Endothelial cell (in vitro differentiated cells): ENCODE measurements at regions not wholly inside any gene's neighbourhood (a gene's known extent, or its start where the extent isn't known, plus 50 kb on each side); places are given as distances from the start of the nearest gene placed in this dataset.

Source experiments
- DNase-seq: peaks from one replicate; pipeline ENCODE4 v3.0.0; 2021; ENCODE audit warnings: low spot score
- H3K27ac Mint-ChIP-seq: one replicate; pipeline ENCODE4 v1.8.0; 2021; ENCODE audit warnings: mixed read lengths, inconsistent platforms; ENCODE audit not compliant: unreplicated experiment
- H3K27me3 Mint-ChIP-seq: one replicate; pipeline ENCODE4 v1.8.0; 2021; ENCODE audit warnings: mild to moderate bottlenecking, moderate library complexity, mixed read lengths, inconsistent platforms; ENCODE audit not compliant: unreplicated experiment
- H3K36me3 Mint-ChIP-seq: one replicate; pipeline ENCODE4 v1.8.0; 2021; ENCODE audit warnings: mild to moderate bottlenecking, low read depth, mixed read lengths, inconsistent platforms; ENCODE audit not compliant: unreplicated experiment
- H3K4me1 Mint-ChIP-seq: one replicate; pipeline ENCODE4 v1.8.0; 2021; ENCODE audit warnings: mild to moderate bottlenecking, mixed read lengths, inconsistent platforms; ENCODE audit not compliant: unreplicated experiment
- H3K4me3 Mint-ChIP-seq: one replicate; pipeline ENCODE4 v1.8.0; 2021; ENCODE audit warnings: mild to moderate bottlenecking, mixed read lengths, inconsistent platforms; ENCODE audit not compliant: unreplicated experiment
- H3K9me3 Mint-ChIP-seq: one replicate; pipeline ENCODE4 v1.8.0; 2021; ENCODE audit warnings: mixed read lengths, inconsistent platforms; ENCODE audit not compliant: unreplicated experiment
- TF ChIP-seq, protein P1 (sequence below): fragments of 200-600 bp; sonication (generic); IDR thresholded peaks from one replicate; pipeline ENCODE4 v1.5.0; 2021; ENCODE audit warnings: antibody characterized with exemption; ENCODE audit not compliant: unreplicated experiment

DNA sequence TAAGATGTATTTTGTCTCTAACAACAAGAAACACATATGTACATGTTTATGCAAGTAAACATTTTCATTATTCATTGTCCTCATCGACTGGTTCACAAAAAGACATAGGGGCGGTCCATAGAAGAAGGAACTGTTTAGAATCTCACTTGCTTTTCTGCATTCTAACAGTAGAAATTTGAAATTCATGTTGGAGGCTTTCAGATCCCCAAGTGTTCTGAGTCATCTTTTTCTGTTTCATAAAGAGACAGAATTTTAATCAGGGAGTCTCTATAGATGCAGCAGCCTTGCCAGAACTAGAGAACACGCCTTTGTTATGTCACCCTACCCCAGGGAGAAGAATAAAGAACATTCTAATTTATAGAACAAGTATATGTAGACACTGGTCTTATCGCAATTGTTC lies 324.3 kb downstream of the GABRG2 start:
- no peaks in the 10 kb centered on the region for H3K27me3 Mint-ChIP-seq
- TF ChIP-seq, protein P1, sequence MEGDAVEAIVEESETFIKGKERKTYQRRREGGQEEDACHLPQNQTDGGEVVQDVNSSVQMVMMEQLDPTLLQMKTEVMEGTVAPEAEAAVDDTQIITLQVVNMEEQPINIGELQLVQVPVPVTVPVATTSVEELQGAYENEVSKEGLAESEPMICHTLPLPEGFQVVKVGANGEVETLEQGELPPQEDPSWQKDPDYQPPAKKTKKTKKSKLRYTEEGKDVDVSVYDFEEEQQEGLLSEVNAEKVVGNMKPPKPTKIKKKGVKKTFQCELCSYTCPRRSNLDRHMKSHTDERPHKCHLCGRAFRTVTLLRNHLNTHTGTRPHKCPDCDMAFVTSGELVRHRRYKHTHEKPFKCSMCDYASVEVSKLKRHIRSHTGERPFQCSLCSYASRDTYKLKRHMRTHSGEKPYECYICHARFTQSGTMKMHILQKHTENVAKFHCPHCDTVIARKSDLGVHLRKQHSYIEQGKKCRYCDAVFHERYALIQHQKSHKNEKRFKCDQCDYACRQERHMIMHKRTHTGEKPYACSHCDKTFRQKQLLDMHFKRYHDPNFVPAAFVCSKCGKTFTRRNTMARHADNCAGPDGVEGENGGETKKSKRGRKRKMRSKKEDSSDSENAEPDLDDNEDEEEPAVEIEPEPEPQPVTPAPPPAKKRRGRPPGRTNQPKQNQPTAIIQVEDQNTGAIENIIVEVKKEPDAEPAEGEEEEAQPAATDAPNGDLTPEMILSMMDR: no peak
- no peaks in the 10 kb centered on the region for H3K9me3 Mint-ChIP-seq
- H3K36me3 Mint-ChIP-seq: no peaks in the 10 kb centered on the region
- no peak overlapping the region for H3K27ac Mint-ChIP-seq
- H3K4me3 Mint-ChIP-seq: no peak overlapping the region
- no peak for DNase-seq
- no peaks in the 10 kb centered on the region for H3K4me1 Mint-ChIP-seq

DNA sequence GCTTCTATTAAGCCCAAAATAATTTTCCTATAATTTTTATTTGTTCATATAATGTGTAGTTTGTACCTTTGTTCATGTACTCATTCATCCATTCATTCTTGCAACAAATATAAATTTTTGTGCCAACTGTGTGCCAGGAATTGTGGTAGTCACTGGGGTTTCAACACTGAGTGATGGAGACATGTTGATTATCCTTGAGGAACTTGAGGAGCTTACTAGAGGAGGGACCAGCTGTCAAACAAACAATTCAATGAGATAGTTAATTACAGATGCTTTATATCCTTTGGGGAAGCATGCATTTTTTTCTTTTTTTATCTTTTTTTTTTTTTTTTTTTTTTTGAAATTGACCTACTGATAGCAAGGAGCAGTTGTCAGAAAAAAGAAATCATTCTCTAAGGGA lies 324.8 kb downstream of the GABRG2 start:
- DNase-seq: no peak
- TF ChIP-seq, protein P1: no peak
- H3K9me3 Mint-ChIP-seq: no peaks in the 10 kb centered on the region
- H3K27ac Mint-ChIP-seq: no peak overlapping the region
- H3K36me3 Mint-ChIP-seq: no peaks in the 10 kb centered on the region
- H3K4me1 Mint-ChIP-seq: no peaks in the 10 kb centered on the region
- H3K27me3 Mint-ChIP-seq: no peaks in the 10 kb centered on the region
- no peak overlapping the region for H3K4me3 Mint-ChIP-seq

DNA sequence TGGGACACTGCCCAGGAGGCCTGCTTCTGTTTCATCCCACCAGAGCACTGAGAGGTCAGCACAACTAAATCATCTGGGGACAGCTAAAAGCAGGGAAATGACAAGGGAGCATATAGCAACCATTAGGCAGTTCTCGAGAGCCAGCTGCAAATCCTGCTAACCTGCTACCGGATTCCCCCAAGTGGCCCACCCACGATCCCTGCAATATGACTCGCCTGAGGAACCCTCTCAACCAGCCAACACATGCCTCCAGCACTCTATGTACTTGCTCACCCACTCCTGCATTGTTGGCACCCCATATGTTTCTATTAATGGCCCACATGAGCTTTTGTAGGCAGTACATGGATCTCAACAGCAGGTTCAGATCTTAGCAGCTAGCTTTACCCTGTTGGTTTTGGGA lies 326.0 kb downstream of the GABRG2 start:
- Mint-ChIP-seq H3K4me3 (no peak overlapping the region), H3K36me3 (no peaks in the 10 kb centered on the region), H3K4me1 (no peaks in the 10 kb centered on the region), H3K9me3 (no peaks in the 10 kb centered on the region), H3K27ac (no peak overlapping the region), H3K27me3 (no peaks in the 10 kb centered on the region)
- TF ChIP-seq, protein P1: no peak
- no peak for DNase-seq

DNA sequence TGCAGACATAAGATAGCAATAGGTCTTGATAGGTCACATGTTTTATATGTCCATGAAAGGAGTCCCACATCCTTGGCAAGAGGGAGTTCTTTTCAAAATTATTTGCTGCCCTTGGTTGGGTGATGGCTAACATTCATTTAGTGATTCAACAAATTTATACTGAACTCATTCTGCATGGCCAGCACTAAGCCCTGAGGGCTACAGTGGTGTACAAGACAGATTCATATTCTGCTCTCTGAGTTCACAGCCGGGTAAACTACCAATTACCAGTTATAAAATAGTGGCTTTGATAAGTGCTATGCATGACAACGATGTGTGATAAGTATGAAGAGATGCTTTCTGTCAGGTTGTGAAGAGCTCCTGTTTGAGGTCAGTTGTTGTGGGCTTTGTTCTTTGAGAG lies 340.0 kb downstream of the GABRG2 start:
- DNase-seq: no peak
- H3K4me3 Mint-ChIP-seq: no peak overlapping the region
- H3K4me1 Mint-ChIP-seq: no peaks in the 10 kb centered on the region

DNA sequence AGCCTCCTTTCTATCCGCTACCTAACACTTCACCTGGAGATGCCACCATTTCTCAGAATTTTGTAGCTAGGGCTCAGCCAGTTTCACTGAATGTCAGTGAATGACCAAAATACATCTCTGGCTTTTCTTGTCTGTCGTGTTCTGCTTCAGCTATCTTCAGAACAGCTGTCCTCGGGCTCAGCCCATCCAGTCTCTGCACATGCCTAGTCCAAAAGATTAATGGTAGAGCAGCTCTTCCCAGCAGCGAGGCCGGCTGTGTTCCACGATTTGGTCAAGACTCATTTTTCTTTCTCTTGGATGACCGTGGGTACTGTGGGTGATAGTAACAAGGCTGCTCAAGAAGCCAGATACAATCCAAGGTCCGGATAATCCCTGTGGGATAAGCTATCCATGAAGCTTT lies 342.8 kb downstream of the GABRG2 start:
- Mint-ChIP-seq H3K27ac (no peak overlapping the region), H3K4me3 (no peak overlapping the region), H3K36me3 (no peaks in the 10 kb centered on the region), H3K9me3 (no peaks in the 10 kb centered on the region), H3K27me3 (no peaks in the 10 kb centered on the region), H3K4me1 (no peaks in the 10 kb centered on the region)
- no peak for DNase-seq
- TF ChIP-seq, protein P1: no peak

More for the DNA sequence above, 340.0 kb downstream of the GABRG2 start:
- no peaks in the 10 kb centered on the region for H3K27me3 Mint-ChIP-seq
- TF ChIP-seq, protein P1: no peak
- H3K27ac Mint-ChIP-seq: no peak overlapping the region
- H3K9me3 Mint-ChIP-seq: no peaks in the 10 kb centered on the region
- H3K36me3 Mint-ChIP-seq: no peaks in the 10 kb centered on the region
